Astrocyte (in vitro differentiated cells and primary cell): ENCODE measurements at regions not wholly inside any gene's neighbourhood (a gene's known extent, or its start where the extent isn't known, plus 50 kb on each side); places are given as distances from the start of the nearest gene placed in this dataset.

Experiments
- CTCF ChIP-seq: IDR thresholded peaks from 2 replicates; pipeline ENCODE4 v1.5.1; 2011; ENCODE audit warnings: low read depth, mild to moderate bottlenecking, inconsistent platforms, low read length, moderate library complexity; ENCODE audit not compliant: insufficient read depth
- EZH2 ChIP-seq: IDR thresholded peaks from 2 replicates; pipeline ENCODE4 v1.6.1; 2012; ENCODE audit warnings: mild to moderate bottlenecking, low read length, inconsistent platforms; ENCODE audit not compliant: insufficient read depth

GRCh38 chr5:56668996-56669395 is 146.4 kb upstream of the MAP3K1 start:
- TF ChIP-seq EZH2, result no peak
- TF ChIP-seq CTCF, result no peak
